ENCODE measurements at regions not wholly inside any gene's neighbourhood (a gene's known extent, or its start where the extent isn't known, plus 50 kb on each side); places are given as distances from the start of the nearest gene placed in this dataset.

- no peak overlapping the region for H3K27ac ChIP-seq
- ChIA-PET CTCF (no interaction called here), POLR2A (ENCODE audit: low non-redundant PET) (no interaction called here)
- no peak for DNase-seq (ENCODE audit: low spot score)
- TF ChIP-seq CTCF (conservative IDR thresholded peaks at IDR 0.05; ENCODE audit: low read depth), result no peak
Measured at GRCh38 chr3:104402902-104403301, 963.8 kb upstream of the ALCAM start.

- no peak for DNase-seq (ENCODE audit: low spot score)
- ChIA-PET POLR2A (ENCODE audit: low non-redundant PET) (no interaction called here), CTCF (no interaction called here)
- no peak for TF ChIP-seq CTCF (conservative IDR thresholded peaks at IDR 0.05; ENCODE audit: low read depth)
- H3K27ac ChIP-seq, result no peak overlapping the region
Measured at GRCh38 chr3:104411757-104412156, 955.0 kb upstream of the ALCAM start.

GRCh38 chr3:104412608-104413580 lies 953.8 kb upstream of the ALCAM start:
- CTCF ChIA-PET, result no interaction called here

GRCh38 chr3:104428337-104428925 lies 938.3 kb upstream of the ALCAM start:
- POLR2A ChIA-PET (ENCODE audit: low non-redundant PET), result no interaction called here
- CTCF ChIA-PET, result no interaction called here
- no peak overlapping the region for H3K27ac ChIP-seq
- no peak for TF ChIP-seq CTCF (conservative IDR thresholded peaks at IDR 0.05; ENCODE audit: low read depth)
- DNase-seq (ENCODE audit: low spot score), result no peak

More at GRCh38 chr3:104412608-104413580, 953.8 kb upstream of the ALCAM start:
- no peak overlapping the region for H3K27ac ChIP-seq
- DNase-seq (ENCODE audit: low spot score), result no peak
- POLR2A ChIA-PET (ENCODE audit: low non-redundant PET), result no interaction called here
- no peak for TF ChIP-seq CTCF (conservative IDR thresholded peaks at IDR 0.05; ENCODE audit: low read depth)

- no peak overlapping the region for H3K27ac ChIP-seq
- POLR2A ChIA-PET (ENCODE audit: low non-redundant PET), result no interaction called here
- DNase-seq (ENCODE audit: low spot score), result no peak
- TF ChIP-seq CTCF (conservative IDR thresholded peaks at IDR 0.05; ENCODE audit: low read depth), result no peak
- CTCF ChIA-PET, result no interaction called here
Measured at GRCh38 chr3:104429727-104430126, 937.0 kb upstream of the ALCAM start.

GRCh38 chr3:104436506-104436905 lies 930.2 kb upstream of the ALCAM start:
- ChIA-PET POLR2A (ENCODE audit: low non-redundant PET) (no interaction called here), CTCF (no interaction called here)
- no peak overlapping the region for H3K27ac ChIP-seq
- no peak for TF ChIP-seq CTCF (conservative IDR thresholded peaks at IDR 0.05; ENCODE audit: low read depth)
- DNase-seq (ENCODE audit: low spot score), result no peak
